Right lobe of liver (tissue), 4 donors: ENCODE measurements at regions not wholly inside any gene's neighbourhood (a gene's known extent, or its start where the extent isn't known, plus 50 kb on each side); places are given as distances from the start of the nearest gene placed in this dataset.
"Not testable (repeated sequence)": the region's sequence is repeated elsewhere in the genome, so short reads cannot be mapped to it uniquely, and the experiment has no call there.

Source experiments
- POLR2A ChIP-seq: fragments of 450-650 bp; IDR thresholded peaks from one replicate; pipeline ENCODE4 v1.6.1; 2017; ENCODE audit warnings: antibody characterized with exemption, mild to moderate bottlenecking
- TF ChIP-seq, protein P1 (sequence below), 4 donors: fragments of 200-600 bp in 3 of 4; fragments of 450-650 bp in 1 of 4; IDR thresholded peaks; one replicate each; pipeline versions ENCODE4 v1.5.1 to v1.8.0; 2016 to 2022; ENCODE audit warnings: antibody characterized with exemption in 4 of 4, mild to moderate bottlenecking in 2 of 4
- donor health status: DM: no; HTN: no; CAD: no.
- donor health status: DM: no; HTN: no; CAD: no.
- donor health status: DM: no; HTN: yes; CAD: no.

DNA sequence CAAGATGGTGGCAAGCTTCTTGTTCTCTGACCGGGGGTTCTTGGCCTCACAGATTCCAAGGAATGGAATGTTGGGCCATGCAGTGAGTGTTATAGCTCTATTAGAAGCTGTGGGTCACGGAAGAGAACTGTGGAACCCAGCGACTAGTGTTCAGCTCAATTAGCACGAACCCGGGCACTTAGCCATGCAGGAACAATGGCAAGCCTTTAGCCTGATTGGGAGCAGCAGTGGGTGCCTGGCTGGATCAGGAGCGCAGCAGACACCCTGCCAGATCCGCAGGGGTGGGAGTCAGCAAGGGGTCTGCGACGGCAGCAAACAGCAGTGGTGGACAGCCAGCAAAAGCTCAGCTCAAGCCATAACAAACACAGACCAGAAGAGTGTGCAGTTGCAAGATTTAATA lies 105.1 kb upstream of the SHISA3 start:
- TF ChIP-seq, protein P1, sequence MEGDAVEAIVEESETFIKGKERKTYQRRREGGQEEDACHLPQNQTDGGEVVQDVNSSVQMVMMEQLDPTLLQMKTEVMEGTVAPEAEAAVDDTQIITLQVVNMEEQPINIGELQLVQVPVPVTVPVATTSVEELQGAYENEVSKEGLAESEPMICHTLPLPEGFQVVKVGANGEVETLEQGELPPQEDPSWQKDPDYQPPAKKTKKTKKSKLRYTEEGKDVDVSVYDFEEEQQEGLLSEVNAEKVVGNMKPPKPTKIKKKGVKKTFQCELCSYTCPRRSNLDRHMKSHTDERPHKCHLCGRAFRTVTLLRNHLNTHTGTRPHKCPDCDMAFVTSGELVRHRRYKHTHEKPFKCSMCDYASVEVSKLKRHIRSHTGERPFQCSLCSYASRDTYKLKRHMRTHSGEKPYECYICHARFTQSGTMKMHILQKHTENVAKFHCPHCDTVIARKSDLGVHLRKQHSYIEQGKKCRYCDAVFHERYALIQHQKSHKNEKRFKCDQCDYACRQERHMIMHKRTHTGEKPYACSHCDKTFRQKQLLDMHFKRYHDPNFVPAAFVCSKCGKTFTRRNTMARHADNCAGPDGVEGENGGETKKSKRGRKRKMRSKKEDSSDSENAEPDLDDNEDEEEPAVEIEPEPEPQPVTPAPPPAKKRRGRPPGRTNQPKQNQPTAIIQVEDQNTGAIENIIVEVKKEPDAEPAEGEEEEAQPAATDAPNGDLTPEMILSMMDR (IDR thresholded peaks at IDR 0.05): not testable (repeated sequence)
- TF ChIP-seq POLR2A: not testable (repeated sequence)
